ENCODE measurements at regions not wholly inside any gene's neighbourhood (a gene's known extent, or its start where the extent isn't known, plus 50 kb on each side); places are given as distances from the start of the nearest gene placed in this dataset.
"Not testable (repeated sequence)": the region's sequence is repeated elsewhere in the genome, so short reads cannot be mapped to it uniquely, and the experiment has no call there.

GRCh38 chr5:135182675-135183074 is 148.6 kb upstream of the PITX1 start:
- DNase-seq: no peak

DNA sequence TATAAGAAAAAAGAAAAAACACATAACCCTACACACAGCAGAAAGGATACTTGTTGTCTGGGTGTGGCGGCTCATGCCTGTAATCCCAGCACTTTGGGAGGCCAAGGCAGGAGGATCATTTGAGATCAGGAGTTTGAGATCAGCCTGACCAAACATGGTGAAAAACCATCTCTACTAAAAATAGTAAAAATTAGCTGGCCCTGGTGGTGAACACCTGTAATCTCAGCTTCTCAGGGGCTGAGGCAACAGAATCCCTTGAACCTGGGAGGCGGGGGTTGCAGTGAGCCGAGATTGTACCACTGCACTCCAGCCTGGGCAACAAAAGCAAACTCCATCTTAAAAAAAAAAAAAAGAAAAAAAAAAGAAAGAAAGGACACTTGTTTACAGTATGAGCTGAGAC is 147.6 kb upstream of the PITX1 start:
- no peak for DNase-seq

- DNase-seq: no peak
Measured at GRCh38 chr5:135179308-135179980, 145.4 kb upstream of the PITX1 start.

DNA sequence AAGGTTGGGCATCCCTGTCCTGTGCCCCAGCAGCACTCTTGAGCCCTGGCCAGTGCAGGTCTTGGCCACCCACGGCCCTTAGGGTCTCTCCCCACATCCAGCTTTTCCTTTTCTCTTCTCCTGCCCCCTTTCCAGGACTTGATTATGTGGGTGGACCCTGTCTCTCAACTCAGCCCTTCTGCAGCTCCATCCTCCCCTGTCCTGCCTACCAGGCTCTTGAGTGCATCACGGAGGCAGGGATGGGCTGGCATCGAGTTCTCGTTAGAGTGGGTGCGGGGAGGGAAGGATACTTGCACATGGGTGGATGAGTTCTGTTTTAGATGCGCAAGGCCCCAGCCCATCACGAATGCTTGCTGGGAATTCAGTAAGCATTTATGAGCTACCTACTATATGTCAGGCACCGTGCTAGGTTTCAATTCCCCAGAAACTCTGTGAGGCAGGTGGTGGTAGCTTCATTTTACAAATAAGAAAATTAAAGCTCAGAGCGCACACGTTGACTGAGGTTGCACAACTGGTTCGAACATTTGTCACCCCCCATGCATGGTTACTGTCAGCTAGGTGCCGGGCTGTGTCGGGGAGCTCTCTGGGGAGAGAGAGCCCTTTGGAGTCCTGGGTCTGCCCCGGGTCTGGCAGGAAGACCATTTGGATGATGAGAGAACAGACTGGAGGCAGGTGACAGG is 144.6 kb upstream of the PITX1 start:
- DNase-seq: no peak

- DNase-seq: no peak
Measured at GRCh38 chr5:135177591-135177990, 143.6 kb upstream of the PITX1 start.

DNA sequence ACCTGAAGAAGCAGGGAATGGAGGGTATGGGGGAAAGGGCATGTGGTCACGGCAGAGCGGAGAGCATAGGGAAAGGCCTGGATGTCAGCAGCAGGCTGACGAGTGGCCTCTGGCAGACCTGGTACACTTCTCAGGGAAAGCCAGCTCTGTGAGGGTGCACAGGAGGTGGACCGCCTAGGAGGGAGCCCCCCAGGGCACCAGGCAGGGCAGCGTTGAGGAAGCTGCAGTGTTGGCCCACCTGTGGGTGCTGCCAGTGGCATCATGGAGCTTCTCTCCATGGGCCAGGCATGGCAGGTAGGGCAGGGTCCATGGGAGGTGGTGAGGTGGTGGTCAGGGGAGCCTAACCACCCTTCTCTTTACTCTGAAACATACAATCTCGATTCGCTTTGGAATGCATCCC is 143.0 kb upstream of the PITX1 start:
- no peak for DNase-seq

- no peak for DNase-seq
Measured at GRCh38 chr5:135174315-135175096, 140.5 kb upstream of the PITX1 start.

GRCh38 chr5:135173662-135174290 is 139.7 kb upstream of the PITX1 start:
- no peak for DNase-seq

DNA sequence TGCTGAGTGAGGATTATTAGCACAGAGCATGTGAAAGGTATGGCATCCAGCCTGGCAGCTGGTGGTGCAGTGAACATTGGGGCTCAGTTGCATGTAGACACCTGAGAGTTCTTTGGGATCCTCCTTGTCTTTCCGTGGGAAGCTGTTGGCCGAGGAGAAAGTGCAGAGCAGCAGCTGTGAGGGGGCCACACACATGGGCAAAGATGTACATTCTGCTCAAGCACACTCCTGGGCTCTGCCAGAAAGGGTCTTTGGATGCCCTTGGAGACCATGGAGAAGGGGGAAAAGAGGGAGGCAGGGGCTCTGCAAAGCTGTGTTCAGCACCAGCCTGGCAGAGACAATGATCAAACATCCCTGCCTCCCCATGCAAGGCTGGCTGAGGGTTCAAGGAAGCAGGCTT is 138.7 kb upstream of the PITX1 start:
- DNase-seq: no peak

- DNase-seq: no peak
Measured at GRCh38 chr5:135171336-135171735, 137.3 kb upstream of the PITX1 start.

GRCh38 chr5:135170500-135170899 is 136.5 kb upstream of the PITX1 start:
- no peak for DNase-seq

- DNase-seq: no peak
Measured at GRCh38 chr5:135169753-135170152, 135.7 kb upstream of the PITX1 start.

- no peak for DNase-seq
Measured at GRCh38 chr5:135167634-135168033, 133.6 kb upstream of the PITX1 start.

DNA sequence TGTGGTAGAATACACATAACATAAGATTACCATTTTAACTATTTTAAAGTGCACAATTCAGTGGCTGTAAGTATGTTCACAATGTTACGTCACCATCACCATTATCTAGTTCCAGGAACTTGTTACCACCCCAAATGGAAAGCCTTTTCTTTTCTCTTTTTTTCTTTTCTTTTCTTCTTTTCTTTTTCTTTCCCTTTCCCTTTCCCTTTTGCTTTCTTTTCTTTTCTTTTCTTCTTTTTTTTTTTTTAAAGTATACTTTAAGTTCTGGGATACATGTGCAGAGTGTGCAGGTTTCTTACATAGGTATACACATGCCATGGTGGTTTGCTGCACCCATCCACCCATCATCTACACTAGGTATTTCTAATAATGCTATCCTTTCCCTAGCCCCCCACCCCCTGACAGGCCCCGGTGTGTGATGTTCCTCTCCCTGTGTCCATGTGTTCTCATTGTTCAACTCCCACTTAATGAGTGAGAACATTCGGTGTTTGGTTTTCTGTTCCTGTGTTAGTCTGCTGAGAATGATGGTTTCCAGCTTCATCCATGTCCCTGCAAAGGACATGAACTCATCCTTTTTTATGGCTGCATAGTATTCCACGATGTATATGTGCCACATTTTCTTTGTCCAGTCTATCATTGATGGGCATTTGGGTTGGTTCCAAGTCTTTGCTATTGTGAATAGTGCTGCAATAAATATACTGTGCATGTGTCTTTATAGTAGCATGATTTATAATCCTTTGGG is 131.0 kb upstream of the PITX1 start:
- DNase-seq: not testable (repeated sequence)

GRCh38 chr5:135163964-135164363 is 129.9 kb upstream of the PITX1 start:
- DNase-seq: no peak

DNA sequence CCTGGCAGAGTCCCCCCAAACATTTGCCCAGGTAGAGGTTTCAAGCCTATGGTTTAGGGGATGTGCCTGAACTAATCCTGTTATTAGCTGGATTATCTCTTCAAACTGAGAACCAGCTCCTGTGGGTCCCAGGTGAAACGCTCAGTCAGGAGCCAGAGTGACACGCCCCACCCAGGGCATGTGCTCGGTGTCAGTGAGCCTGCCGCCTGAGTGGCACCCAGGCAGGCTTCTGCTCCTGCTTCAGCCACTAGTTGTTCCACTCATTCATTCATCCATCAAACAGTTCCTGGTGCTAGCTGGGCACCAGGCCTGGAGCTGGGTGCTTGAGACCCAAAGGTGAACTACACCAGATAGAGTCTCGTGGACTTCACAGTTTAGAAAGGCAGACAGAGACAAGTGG is 129.4 kb upstream of the PITX1 start:
- DNase-seq: no peak

GRCh38 chr5:135162661-135163265 is 128.7 kb upstream of the PITX1 start:
- DNase-seq: no peak

GRCh38 chr5:135161221-135161620 is 127.2 kb upstream of the PITX1 start:
- no peak for DNase-seq

- DNase-seq: no peak
Measured at GRCh38 chr5:135160036-135160675, 126.1 kb upstream of the PITX1 start.

DNA sequence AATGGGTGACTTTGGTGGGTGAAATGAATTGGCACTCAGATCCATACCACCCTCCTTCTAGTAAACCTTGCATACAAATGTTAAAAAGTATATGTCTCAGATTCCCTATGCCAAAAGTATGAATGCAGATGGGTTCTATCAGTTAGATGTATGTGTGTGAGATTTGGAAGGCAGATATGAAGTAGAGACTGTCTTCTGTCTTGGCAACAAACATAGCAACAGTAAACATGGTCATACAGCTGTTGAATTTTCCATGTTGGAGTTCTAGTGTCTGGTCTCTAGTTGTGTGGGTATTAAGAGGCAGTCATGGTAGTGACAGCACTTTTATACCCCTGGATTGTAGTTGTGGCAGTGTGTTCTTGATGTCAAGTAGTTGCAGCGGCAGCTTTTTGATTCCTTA is 125.6 kb upstream of the PITX1 start:
- DNase-seq: no peak
